H1 (cell line): ENCODE measurements at regions not wholly inside any gene's neighbourhood (a gene's known extent, or its start where the extent isn't known, plus 50 kb on each side); places are given as distances from the start of the nearest gene placed in this dataset.

ENCODE experiments used
- CTCF ChIA-PET: fragments of 300-600 bp; sonication (Branson Sonifier 250); formaldehyde crosslinking; loops from one replicate; lab custom pipeline; 2021; ENCODE audit not compliant: partially characterized antibody; lab: Charles Lee
- POLR2A ChIA-PET: fragments of 300-600 bp; sonication (Branson Sonifier 250); formaldehyde crosslinking; loops from one replicate; lab custom pipeline; 2021; ENCODE audit warnings: inconsistent platforms; ENCODE audit not compliant: partially characterized antibody; lab: Charles Lee
- DNase-seq, 2 experiments: peaks; one replicate each; pipeline versions ENCODE4 v3.0.0 to v3.0.0-alpha.2; 2010 to 2022; ENCODE audit warnings: low spot score in 2 of 2, low read depth in 1 of 2, mixed read lengths in 1 of 2
- FAIRE-seq: peaks from 2 replicates; lab custom pipeline; 2011; peaks lifted over from hg19 to GRCh38; lab: Jason Lieb, UNC
- H2AFZ ChIP-seq: 2 replicates; pipeline ENCODE4 v1.8.1; 2012; ENCODE audit warnings: low read length, inconsistent platforms
- H2AK5ac ChIP-seq: 2 replicates; pipeline ENCODE4 v1.6.1; 2013; ENCODE audit warnings: low read depth, low read length
- H2BK120ac ChIP-seq: replicated peaks from 2 replicates; pipeline ENCODE3; 2013; ENCODE audit warnings: low read depth, low read length, inconsistent platforms
- H2BK12ac ChIP-seq: 2 replicates; pipeline ENCODE4 v1.6.1; 2013; ENCODE audit warnings: low read depth, low read length
- H2BK15ac ChIP-seq: 2 replicates; pipeline ENCODE4 v1.6.1; 2013; ENCODE audit warnings: low read length
- H2BK20ac ChIP-seq: 2 replicates; pipeline ENCODE4 v1.6.1; 2013; ENCODE audit warnings: low read length
- H2BK5ac ChIP-seq: 2 replicates; pipeline ENCODE4 v1.6.1; 2013; ENCODE audit warnings: low read depth, low read length
- H3K14ac ChIP-seq: 2 replicates; pipeline ENCODE4 v1.6.1; 2013; ENCODE audit warnings: inconsistent platforms; ENCODE audit not compliant: insufficient read length
- H3K18ac ChIP-seq: 2 replicates; pipeline ENCODE4 v1.6.1; 2013; ENCODE audit warnings: low read length; ENCODE audit errors: extremely low read depth
- H3K23ac ChIP-seq: 2 replicates; pipeline ENCODE4 v1.6.1; 2013; ENCODE audit warnings: inconsistent platforms; ENCODE audit not compliant: insufficient read length
- H3K23me2 ChIP-seq: 2 replicates; pipeline ENCODE4 v1.6.1; 2013; ENCODE audit warnings: low read depth, low read length
- H3K27ac ChIP-seq: 2 replicates; pipeline ENCODE4 v1.6.1; 2011; ENCODE audit warnings: low read depth, low read length, inconsistent platforms
- H3K27me3 ChIP-seq, 4 experiments: replicated peaks in 1 of 4; 1 replicate in 1 of 4; 2 replicates in 3 of 4; pipeline versions ENCODE4 v1.6.1 to v1.8.1; 2011 to 2013; ENCODE audit warnings: low read length in 3 of 4, mild to moderate bottlenecking in 3 of 4, inconsistent platforms in 2 of 4, mixed read lengths in 2 of 4, moderate library complexity in 1 of 4; ENCODE audit not compliant: control insufficient read depth in 3 of 4, insufficient read depth in 3 of 4; ENCODE audit errors: extremely low read depth in 1 of 4
- H3K36me3 ChIP-seq, 4 experiments: 2 replicates each; pipeline versions ENCODE4 v1.6.1 to v1.8.1; 2011 to 2013; ENCODE audit warnings: mild to moderate bottlenecking in 4 of 4, low read length in 3 of 4, moderate library complexity in 2 of 4, control low read depth in 1 of 4, inconsistent platforms in 1 of 4; ENCODE audit not compliant: insufficient read depth in 4 of 4, control insufficient read depth in 2 of 4
- H3K4ac ChIP-seq: replicated peaks from 2 replicates; pipeline ENCODE3; 2013; ENCODE audit warnings: low read length, low read depth, mixed read lengths, inconsistent platforms; ENCODE audit not compliant: insufficient read length
- H3K4me1 ChIP-seq, 4 experiments: replicated peaks in 1 of 4; 1 replicate in 1 of 4; 2 replicates in 3 of 4; pipeline versions ENCODE4 v1.6.1 to v1.8.1; 2011 to 2013; ENCODE audit warnings: low read length in 3 of 4, inconsistent platforms in 2 of 4, mixed read lengths in 1 of 4; ENCODE audit not compliant: insufficient read depth in 4 of 4, control insufficient read depth in 3 of 4
- H3K4me2 ChIP-seq, 2 experiments: 2 replicates each; pipeline versions ENCODE4 v1.6.1 to v1.8.1; 2011 to 2013; ENCODE audit warnings: low read depth in 2 of 2, low read length in 2 of 2, control low read depth in 1 of 2, inconsistent platforms in 1 of 2, mild to moderate bottlenecking in 1 of 2; ENCODE audit not compliant: insufficient read depth in 1 of 2
- H3K4me3 ChIP-seq, 4 experiments: fragments of 200-600, 300-600 bp in 1 of 4; sonication (generic), shearing (Covaris generic), sonication (Bioruptor Twin) in 1 of 4; 2 replicates each; pipeline versions ENCODE4 v1.5.1 to v1.8.1; 2011 to 2016; ENCODE audit warnings: low read length in 4 of 4, low read depth in 3 of 4, control low read depth in 2 of 4, inconsistent platforms in 2 of 4, mild to moderate bottlenecking in 2 of 4, mixed read lengths in 1 of 4, moderate library complexity in 1 of 4; ENCODE audit not compliant: insufficient read depth in 2 of 4; ENCODE audit errors: extremely low read depth in 1 of 4
- H3K56ac ChIP-seq: replicated peaks from 2 replicates; pipeline ENCODE3; 2013; ENCODE audit warnings: low read depth, mild to moderate bottlenecking, mixed read lengths, low read length, inconsistent platforms; ENCODE audit not compliant: insufficient read length
- H3K79me1 ChIP-seq: 2 replicates; pipeline ENCODE4 v1.6.1; 2013; ENCODE audit warnings: low read depth, low read length, control low read depth
- H3K79me2 ChIP-seq, 2 experiments: 2 replicates each; pipeline versions ENCODE4 v1.6.1 to v1.8.1; 2012 to 2013; ENCODE audit warnings: low read length in 2 of 2, mild to moderate bottlenecking in 2 of 2, inconsistent platforms in 1 of 2; ENCODE audit not compliant: insufficient read depth in 2 of 2, control insufficient read depth in 1 of 2
- H3K9ac ChIP-seq, 4 experiments: replicated peaks in 1 of 4; 1 replicate in 1 of 4; 2 replicates in 3 of 4; pipeline versions ENCODE4 v1.6.1 to v1.8.1; 2011 to 2013; ENCODE audit warnings: low read depth in 3 of 4, low read length in 3 of 4, control low read depth in 2 of 4, mild to moderate bottlenecking in 2 of 4, moderate library complexity in 2 of 4, inconsistent platforms in 1 of 4; ENCODE audit errors: extremely low read depth in 1 of 4
- H3K9me3 ChIP-seq, 2 experiments: 2 replicates each; pipeline versions ENCODE4 v1.6.1 to v1.8.1; 2012 to 2013; ENCODE audit warnings: mild to moderate bottlenecking in 2 of 2, moderate library complexity in 2 of 2, control low read depth in 1 of 2, inconsistent platforms in 1 of 2, low read depth in 1 of 2, low read length in 1 of 2, mixed read lengths in 1 of 2; ENCODE audit not compliant: insufficient read depth in 2 of 2
- H4K20me1 ChIP-seq, 2 experiments: replicated peaks in 1 of 2; 2 replicates each; pipeline versions ENCODE3 to v1.8.1; 2011 to 2013; ENCODE audit warnings: inconsistent platforms in 2 of 2, low read length in 2 of 2, mild to moderate bottlenecking in 1 of 2; ENCODE audit not compliant: insufficient read depth in 2 of 2, control insufficient read depth in 1 of 2
- H4K5ac ChIP-seq: 2 replicates; pipeline ENCODE4 v1.6.1; 2013; ENCODE audit warnings: low read length, low read depth, mixed read lengths, inconsistent platforms; ENCODE audit not compliant: insufficient read length
- H4K8ac ChIP-seq: 2 replicates; pipeline ENCODE4 v1.8.0; 2013; ENCODE audit warnings: mild to moderate bottlenecking, moderate library complexity, low read length, inconsistent platforms; ENCODE audit not compliant: insufficient read depth; ENCODE audit errors: extremely low read depth
- H4K91ac ChIP-seq: replicated peaks from 2 replicates; pipeline ENCODE3; 2013; ENCODE audit warnings: low read length, mixed read lengths, inconsistent platforms; ENCODE audit not compliant: insufficient read length
- YY1 ChIP-seq: IDR thresholded peaks from 2 replicates; pipeline ENCODE4 v1.6.1; 2011; ENCODE audit warnings: low read depth, mild to moderate bottlenecking, low read length
- WGBS, 2 experiments: shearing (Covaris generic) in 1 of 2; methylation state at CpG; one replicate each; pipeline versions ENCODE4 v1.1.6 to v1.1.7; 2013 to 2015; ENCODE audit warnings: low lambda C conversion rate in 2 of 2, mixed read lengths in 2 of 2, inconsistent platforms in 1 of 2, low coverage in 1 of 2, missing lambda C conversion rate in 1 of 2; ENCODE audit not compliant: insufficient replicate concordance in 2 of 2, insufficient coverage in 1 of 2, insufficient read length in 1 of 2; ENCODE audit errors: extremely low coverage in 1 of 2, missing lambda C conversion rate in 1 of 2; 5-methylcytosine and 5-hydroxymethylcytosine counted together

DNA sequence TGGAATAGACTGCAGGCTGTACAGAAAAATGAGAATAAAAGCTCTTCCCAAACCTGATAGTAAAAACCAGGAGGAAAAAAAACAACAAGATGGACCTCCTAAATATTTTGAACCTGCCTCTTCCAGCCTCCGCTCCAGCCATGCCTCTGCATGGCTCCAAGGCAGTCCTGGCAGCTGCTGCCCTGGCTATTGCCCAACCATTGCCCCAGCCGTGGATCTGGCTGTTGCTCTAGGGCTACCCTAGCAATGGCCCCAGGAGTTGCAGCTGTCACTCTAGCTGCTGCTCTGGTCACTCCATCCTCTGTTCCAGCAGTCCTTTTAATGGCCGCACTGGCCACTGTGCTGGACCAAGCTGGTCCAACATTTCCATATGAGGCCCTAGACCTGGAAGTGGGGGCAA lies 1756.0 kb downstream of the C4orf33 start:
- Histone ChIP-seq H3K79me1 (no peaks in the 10 kb centered on the region), H3K4me2 (no peak overlapping the region), H4K20me1 (no peaks in the 10 kb centered on the region), H2BK5ac (no peak overlapping the region), H4K5ac (no peak overlapping the region), H3K79me2 (no peaks in the 10 kb centered on the region), H3K56ac (no peak overlapping the region), H2AK5ac (no peak overlapping the region), H3K4me3 (no peak overlapping the region), H3K23ac (no peak overlapping the region), H3K18ac (no peak overlapping the region), H2AFZ (no peak overlapping the region), H3K9me3 (no peaks in the 10 kb centered on the region), H2BK120ac (no peak overlapping the region), H4K91ac (no peak overlapping the region), H3K27ac (no peak overlapping the region), H2BK15ac (no peak overlapping the region), H3K4ac (no peak overlapping the region), H3K36me3 (no peaks in the 10 kb centered on the region), H3K14ac (no peak overlapping the region), H2BK20ac (no peak overlapping the region), H3K27me3 (no peaks in the 10 kb centered on the region), H2BK12ac (no peak overlapping the region), H3K4me1 (no peaks in the 10 kb centered on the region), H4K8ac (no peak overlapping the region), H3K23me2 (no peaks in the 10 kb centered on the region), H3K9ac (no peak overlapping the region)
- ChIA-PET CTCF (no interaction called here), POLR2A (no interaction called here)
- 97% methylated on average over 3 of the region's 3 CpGs; no CpG with 5 or more reads in 1 of the 2 experiments for WGBS, 2 experiments
- DNase-seq (no peak), FAIRE-seq (no peak)
- TF ChIP-seq YY1: no peak
